ENCODE measurements at regions not wholly inside any gene's neighbourhood (a gene's known extent, or its start where the extent isn't known, plus 50 kb on each side); places are given as distances from the start of the nearest gene placed in this dataset.
A peak's percentile ranks its signal among the peaks of the same experiment; 100 is the strongest.

GRCh38 chr2:143918465-143918989 lies 601.4 kb downstream of the ZEB2 start (continued):
- no peak for TF ChIP-seq ARID4B (CRISPR knock-in tag; IDR thresholded peaks at IDR 0.05)
- no peak for TF ChIP-seq CEBPB (tag; IDR thresholded peaks at IDR 0.05)
- TF ChIP-seq NFE2L1 (tag; IDR thresholded peaks at IDR 0.05; ENCODE audit: borderline replicate concordance, low read depth): no peak
- TF ChIP-seq ZNF431 (CRISPR knock-in tag; IDR thresholded peaks at IDR 0.05): peak; percentile 96
- no peak for TF ChIP-seq BRF1 (IDR thresholded peaks at IDR 0.05; ENCODE audit: borderline replicate concordance, extremely low read depth, insufficient read length)
- no peak for TF ChIP-seq IRF2 (CRISPR knock-in tag; IDR thresholded peaks at IDR 0.05)
- no peak for TF ChIP-seq SMAD1 (IDR thresholded peaks at IDR 0.05; ENCODE audit: low read depth, low read length, partially characterized antibody)
- peak in 1 of 2 experiments; percentile 27; a peak in 1 of 3 replicates for TF ChIP-seq CBX3 (IDR thresholded peaks at IDR 0.05; ENCODE audit: borderline replicate concordance in 1 of 2, low read length in 2 of 2)
- no peak for TF ChIP-seq ZNF57 (CRISPR knock-in tag; IDR thresholded peaks at IDR 0.05)
- TF ChIP-seq ZNF707 (CRISPR knock-in tag; conservative IDR thresholded peaks at IDR 0.05): peak; percentile 95
- no peak for TF ChIP-seq SIRT6 (IDR thresholded peaks at IDR 0.05; ENCODE audit: low read depth, low read length)
